ENCODE measurements at regions not wholly inside any gene's neighbourhood (a gene's known extent, or its start where the extent isn't known, plus 50 kb on each side); places are given as distances from the start of the nearest gene placed in this dataset.

- no peak for DNase-seq
These were observed 72.5 kb upstream of the SMYD2 start for GRCh38 chr1:214208460-214208859.

- DNase-seq, result no peak
These were observed 71.6 kb upstream of the SMYD2 start for GRCh38 chr1:214209260-214209808.

GRCh38 chr1:214213136-214213535, 67.8 kb upstream of the SMYD2 start:
- DNase-seq, result no peak

- DNase-seq, result no peak
These were observed 66.1 kb upstream of the SMYD2 start for GRCh38 chr1:214214851-214215250.

- no peak for DNase-seq
These were observed 65.4 kb upstream of the SMYD2 start for GRCh38 chr1:214215583-214215982.

GRCh38 chr1:214216021-214216420, 64.9 kb upstream of the SMYD2 start:
- DNase-seq, result no peak

GRCh38 chr1:214216779-214217178, 64.2 kb upstream of the SMYD2 start:
- peak; percentile 46 for DNase-seq

GRCh38 chr1:214219902-214220301, 61.1 kb upstream of the SMYD2 start:
- DNase-seq, result no peak

GRCh38 chr1:214220891-214221290, 60.1 kb upstream of the SMYD2 start:
- no peak for DNase-seq

GRCh38 chr1:214224611-214225354, 56.2 kb upstream of the SMYD2 start:
- peak; percentile 29 for DNase-seq

- DNase-seq, result peak; percentile 26
These were observed 52.0 kb upstream of the SMYD2 start for GRCh38 chr1:214228976-214229375.

- no peak for DNase-seq
These were observed 51.2 kb upstream of the SMYD2 start for GRCh38 chr1:214229736-214230135.

Data from NCI-H510A treated with DMSO at 0.1 percent for 48 hours (cell line).